Caco-2 (cell line): ENCODE measurements at regions not wholly inside any gene's neighbourhood (a gene's known extent, or its start where the extent isn't known, plus 50 kb on each side); places are given as distances from the start of the nearest gene placed in this dataset.

Experiments
- BruUV-seq: library from RNA; stranded (reverse); fragments of 400-500 nt; replicated peaks from 2 replicates; lab custom pipeline; 2021; lab: Mats Ljungman, UMichigan
- CTCF ChIA-PET: fragments of 300-600 bp; sonication (Branson Sonifier 250); formaldehyde crosslinking; loops from one replicate; lab custom pipeline; 2022; ENCODE audit warnings: antibody characterized with exemption; lab: Charles Lee
- POLR2A ChIA-PET: fragments of 300-600 bp; sonication (Branson Sonifier 250); formaldehyde crosslinking; loops from one replicate; lab custom pipeline; 2022; ENCODE audit warnings: antibody characterized with exemption; lab: Charles Lee
- DNase-seq, 2 experiments: peaks; one replicate each; pipeline versions ENCODE4 v3.0.0 to v3.0.0-alpha.2; 2020 to 2022
- H3K27me3 ChIP-seq: replicated peaks from 2 replicates; pipeline ENCODE4 v1.6.0; 2011; ENCODE audit warnings: low read length; ENCODE audit not compliant: control insufficient read depth, insufficient read depth
- H3K36me3 ChIP-seq: 2 replicates; pipeline ENCODE4 v1.5.1; 2011; ENCODE audit warnings: low read length; ENCODE audit not compliant: control insufficient read depth, insufficient read depth
- H3K4me1 ChIP-seq: fragments of 250-450 bp; sonication (Bioruptor Pico); 2 replicates; pipeline ENCODE4 v1.5.1; 2020; ENCODE audit warnings: mild to moderate bottlenecking
- H3K4me3 ChIP-seq: 2 replicates; pipeline ENCODE4 v1.5.1; 2011; ENCODE audit warnings: low read depth, mild to moderate bottlenecking, control low read depth, low read length
- H3K9me3 ChIP-seq: fragments of 250-450 bp; sonication (Bioruptor Pico); 2 replicates; pipeline ENCODE4 v1.5.1; 2020; ENCODE audit warnings: mild to moderate bottlenecking, moderate library complexity
- H3K27ac Mint-ChIP-seq: one replicate; pipeline ENCODE4 v1.8.0; 2022; ENCODE audit warnings: mixed read lengths; ENCODE audit not compliant: unreplicated experiment
- H3K27me3 Mint-ChIP-seq: one replicate; pipeline ENCODE4 v1.8.0; 2022; ENCODE audit warnings: mixed read lengths; ENCODE audit not compliant: insufficient read depth, unreplicated experiment
- H3K36me3 Mint-ChIP-seq: one replicate; pipeline ENCODE4 v1.8.0; 2022; ENCODE audit warnings: mild to moderate bottlenecking, mixed read lengths; ENCODE audit not compliant: insufficient read depth, unreplicated experiment
- H3K4me1 Mint-ChIP-seq: one replicate; pipeline ENCODE4 v1.8.0; 2022; ENCODE audit warnings: low read depth, mixed read lengths; ENCODE audit not compliant: unreplicated experiment
- H3K4me3 Mint-ChIP-seq: one replicate; pipeline ENCODE4 v1.8.0; 2022; ENCODE audit warnings: mild to moderate bottlenecking, moderate library complexity, mixed read lengths; ENCODE audit not compliant: unreplicated experiment
- H3K9me3 Mint-ChIP-seq: one replicate; pipeline ENCODE4 v1.8.0; 2022; ENCODE audit warnings: mixed read lengths; ENCODE audit not compliant: unreplicated experiment
- CTCF ChIP-seq, 2 experiments: fragments of 200-600 bp in 1 of 2; IDR thresholded peaks; 1 replicate in 1 of 2; 2 replicates in 1 of 2; pipeline versions ENCODE4 v1.5.1 to v1.8.0; 2011 to 2022; ENCODE audit warnings: antibody characterized with exemption in 1 of 2, control low read depth in 1 of 2, inconsistent platforms in 1 of 2, low read depth in 1 of 2, low read length in 1 of 2, mild to moderate bottlenecking in 1 of 2, moderate library complexity in 1 of 2; ENCODE audit not compliant: insufficient read depth in 1 of 2, severe bottlenecking in 1 of 2, unreplicated experiment in 1 of 2
- intact Hi-C: fragments of 100-400 bp; cut with micrococcal nuclease; formaldehyde crosslinking; loops from one replicate; pipeline ENCODE4 v1.10.0; 2022; ENCODE audit not compliant: unreplicated experiment

- H3K9me3 ChIP-seq, result no peaks in the 10 kb centered on the region
- Mint-ChIP-seq H3K36me3 (no peaks in the 10 kb centered on the region), H3K27ac (no peak overlapping the region), H3K4me1 (no peaks in the 10 kb centered on the region), H3K27me3 (no peaks in the 10 kb centered on the region), H3K4me3 (no peak overlapping the region), H3K9me3 (no peaks in the 10 kb centered on the region)
- no peak overlapping the region for H3K4me3 ChIP-seq
- no peak for DNase-seq
- POLR2A ChIA-PET, result no interaction called here
- no TSS peak for BruUV-seq
- no peaks in the 10 kb centered on the region for H3K36me3 ChIP-seq
- no peak for TF ChIP-seq CTCF (IDR thresholded peaks at IDR 0.05; ENCODE audit: insufficient read depth in 1 of 2, low read depth in 1 of 2, low read length in 1 of 2, severe bottlenecking in 1 of 2, unreplicated experiment in 1 of 2)
- H3K27me3 ChIP-seq, result no peaks in the 10 kb centered on the region
- intact Hi-C loops, result no loop called here
- CTCF ChIA-PET, result no interaction called here
- no peaks in the 10 kb centered on the region for H3K4me1 ChIP-seq
Measured at GRCh38 chr18:73452866-73453265, 585.1 kb upstream of the NETO1 start.

GRCh38 chr18:73446502-73446901 lies 578.7 kb upstream of the NETO1 start:
- H3K9me3 Mint-ChIP-seq, result no peaks in the 10 kb centered on the region
- POLR2A ChIA-PET, result no interaction called here
- intact Hi-C loops, result no loop called here
- CTCF ChIA-PET, result no interaction called here
- Histone ChIP-seq H3K36me3 (no peaks in the 10 kb centered on the region), H3K4me3 (no peak overlapping the region), H3K9me3 (no peaks in the 10 kb centered on the region), H3K27me3 (no peaks in the 10 kb centered on the region), H3K4me1 (no peaks in the 10 kb centered on the region)
- H3K27ac Mint-ChIP-seq, result no peak overlapping the region
- TF ChIP-seq CTCF (IDR thresholded peaks at IDR 0.05; ENCODE audit: insufficient read depth in 1 of 2, low read depth in 1 of 2, low read length in 1 of 2, severe bottlenecking in 1 of 2, unreplicated experiment in 1 of 2), result no peak
- no TSS peak for BruUV-seq
- H3K27me3 Mint-ChIP-seq, result no peaks in the 10 kb centered on the region
- DNase-seq, result no peak
- no peaks in the 10 kb centered on the region for H3K36me3 Mint-ChIP-seq
- no peaks in the 10 kb centered on the region for H3K4me1 Mint-ChIP-seq
- H3K4me3 Mint-ChIP-seq, result no peak overlapping the region

GRCh38 chr18:73431620-73432019 lies 563.8 kb upstream of the NETO1 start:
- POLR2A ChIA-PET, result no interaction called here

More at GRCh38 chr18:73431620-73432019, 563.8 kb upstream of the NETO1 start:
- Mint-ChIP-seq H3K4me1 (no peaks in the 10 kb centered on the region), H3K27me3 (no peaks in the 10 kb centered on the region), H3K9me3 (no peaks in the 10 kb centered on the region), H3K27ac (no peak overlapping the region), H3K4me3 (no peak overlapping the region), H3K36me3 (no peaks in the 10 kb centered on the region)
- Histone ChIP-seq H3K4me3 (no peak overlapping the region), H3K36me3 (no peaks in the 10 kb centered on the region), H3K9me3 (no peaks in the 10 kb centered on the region), H3K27me3 (no peaks in the 10 kb centered on the region), H3K4me1 (no peaks in the 10 kb centered on the region)
- CTCF ChIA-PET, result no interaction called here
- no TSS peak for BruUV-seq
- TF ChIP-seq CTCF (IDR thresholded peaks at IDR 0.05; ENCODE audit: insufficient read depth in 1 of 2, low read depth in 1 of 2, low read length in 1 of 2, severe bottlenecking in 1 of 2, unreplicated experiment in 1 of 2), result no peak
- intact Hi-C loops, result no loop called here
- no peak for DNase-seq
